K562 (cell line): ENCODE measurements at regions not wholly inside any gene's neighbourhood (a gene's known extent, or its start where the extent isn't known, plus 50 kb on each side); places are given as distances from the start of the nearest gene placed in this dataset.

Experiments used
- ATAC-seq: fragments of 200-7000 bp; cut with Tn5 transposase; 3 replicates; pipeline ENCODE4 v1.9.1; 2020; ENCODE audit warnings: moderate library complexity
- BruUV-seq: library from RNA; stranded (reverse); fragments of 400-500 nt; replicated peaks from 2 replicates; lab custom pipeline; 2021; lab: Mats Ljungman, UMichigan
- CTCF ChIA-PET: fragments of 300-600 bp; formaldehyde crosslinking; extraction: SDS; loops from one replicate; lab custom pipeline; 2021; ENCODE audit warnings: low intra/inter-chr PET ratio; lab: Yijun Ruan, JAX
- POLR2A ChIA-PET: fragments of 300-600, 350-650 bp; sonication (Branson Sonifier 250); formaldehyde crosslinking; extraction: SDS; loops from one replicate; lab custom pipeline; 2021; ENCODE audit warnings: antibody characterized with exemption, inconsistent platforms; lab: Yijun Ruan, JAX
- DNase-seq, 4 experiments: peaks; one replicate each; pipeline versions ENCODE4 v3.0.0 to v3.0.0-alpha.2; 2011 to 2018; ENCODE audit warnings: low spot score in 3 of 4, mixed read lengths in 3 of 4; ENCODE audit errors: extremely low read depth in 1 of 4
- FAIRE-seq: peaks from 2 replicates; lab custom pipeline; 2011; peaks lifted over from hg19 to GRCh38; lab: Jason Lieb, UNC
- H2AFZ ChIP-seq: 2 replicates; pipeline ENCODE4 v1.6.0; 2011; ENCODE audit warnings: low read depth, low read length, control low read depth, inconsistent platforms
- H3K27ac ChIP-seq: fragments of 200-600 bp; 3 replicates; pipeline ENCODE4 v1.8.0; 2011; ENCODE audit warnings: low read depth, mild to moderate bottlenecking, control low read depth, inconsistent platforms, low read length, moderate library complexity, mixed read lengths; ENCODE audit errors: extremely low read depth
- H3K27me3 ChIP-seq, 2 experiments: fragments of 300-600 bp in 1 of 2; 2 replicates in 1 of 2; 3 replicates in 1 of 2; pipeline versions ENCODE4 v1.6.0 to v1.8.0; 2011; ENCODE audit warnings: inconsistent platforms in 2 of 2, low read length in 2 of 2, mild to moderate bottlenecking in 1 of 2, mixed read lengths in 1 of 2, moderate library complexity in 1 of 2; ENCODE audit not compliant: control insufficient read depth in 2 of 2, insufficient read depth in 2 of 2
- H3K36me3 ChIP-seq: fragments of 300-600 bp; 3 replicates; pipeline ENCODE4 v1.8.0; 2011; ENCODE audit warnings: mild to moderate bottlenecking, low read length, inconsistent platforms; ENCODE audit not compliant: control insufficient read depth, insufficient read depth
- H3K4me1 ChIP-seq, 2 experiments: fragments of 200-600 bp in 1 of 2; replicated peaks in 1 of 2; 2 replicates in 1 of 2; 3 replicates in 1 of 2; pipeline versions ENCODE4 v1.5.1 to v1.8.0; 2011; ENCODE audit warnings: inconsistent platforms in 2 of 2, low read length in 2 of 2, mild to moderate bottlenecking in 1 of 2, mixed read lengths in 1 of 2, moderate library complexity in 1 of 2; ENCODE audit not compliant: control insufficient read depth in 2 of 2, insufficient read depth in 2 of 2
- H3K4me2 ChIP-seq: 2 replicates; pipeline ENCODE4 v1.6.1; 2011; ENCODE audit warnings: low read length, control low read depth, inconsistent platforms, mixed read lengths; ENCODE audit not compliant: insufficient read depth
- H3K4me3 ChIP-seq: fragments of 200-600 bp; sonication (generic), shearing (Covaris generic); 2 replicates; pipeline ENCODE4 v1.5.1; 2016; ENCODE audit warnings: control low read depth, inconsistent platforms
- H3K79me2 ChIP-seq: fragments of 200-600 bp; 3 replicates; pipeline ENCODE4 v1.8.0; 2011; ENCODE audit warnings: low read length, inconsistent platforms; ENCODE audit not compliant: control insufficient read depth, insufficient read depth
- H3K9ac ChIP-seq, 2 experiments: 2 replicates each; pipeline versions ENCODE4 v1.6.0 to v1.6.1; 2011; ENCODE audit warnings: low read depth in 2 of 2, low read length in 2 of 2, control low read depth in 1 of 2, inconsistent platforms in 1 of 2, mild to moderate bottlenecking in 1 of 2, mixed read lengths in 1 of 2; ENCODE audit not compliant: insufficient read depth in 1 of 2
- H3K9me1 ChIP-seq: one replicate; pipeline ENCODE4 v1.6.0; 2011; ENCODE audit warnings: inconsistent platforms, mild to moderate bottlenecking, low read length, moderate library complexity; ENCODE audit not compliant: control insufficient read depth, insufficient read depth
- H3K9me3 ChIP-seq: replicated peaks from 2 replicates; pipeline ENCODE4 v1.5.1; 2011; ENCODE audit warnings: low read depth, low read length, inconsistent platforms; ENCODE audit not compliant: control insufficient read depth, insufficient read depth
- H4K20me1 ChIP-seq: replicated peaks from 2 replicates; pipeline ENCODE4 v1.6.1; 2011; ENCODE audit warnings: low read length, inconsistent platforms, mixed read lengths; ENCODE audit not compliant: control insufficient read depth, insufficient read depth
- BDP1 ChIP-seq: IDR thresholded peaks from 3 replicates; pipeline ENCODE4 v1.6.1; 2011; ENCODE audit not compliant: insufficient read length, insufficient read depth
- NCOA1 ChIP-seq: fragments of 450-650 bp; IDR thresholded peaks from 2 replicates; pipeline ENCODE4 v1.6.1; 2016; ENCODE audit warnings: low read depth
- ZNF655 ChIP-seq: fragments of 250-450 bp; sonication (Bioruptor Pico); IDR thresholded peaks from 2 replicates; pipeline ENCODE4 v1.5.0; 2021
- WGBS: fragments of 100-300 bp; shearing (Covaris generic); methylation state at CpG from one replicate; pipeline ENCODE4 v1.1.6; 2016; ENCODE audit warnings: low coverage, mixed read lengths; ENCODE audit not compliant: insufficient coverage; ENCODE audit errors: missing lambda C conversion rate; 5-methylcytosine and 5-hydroxymethylcytosine counted together
- in situ Hi-C: fragments of 300-500 bp; cut with MboI; formaldehyde crosslinking; loops from 4 replicates; pipeline ENCODE4 v1.15.0; 2018; ENCODE audit warnings: inconsistent platforms, mixed read lengths
- intact Hi-C: fragments of 100-400 bp; cut with micrococcal nuclease; formaldehyde crosslinking; loops from 2 replicates; pipeline ENCODE4 v1.14.2; 2022
- TF ChIP-seq, protein P1 (sequence below): IDR thresholded peaks from 3 replicates; pipeline ENCODE4 v1.6.1; 2011; ENCODE audit warnings: borderline replicate concordance, mild to moderate bottlenecking, moderate library complexity; ENCODE audit not compliant: insufficient read length; ENCODE audit errors: extremely low read depth

GRCh38 chr5:2256691-2257280 lies 374.1 kb upstream of the IRX4 start (continued):
- TF ChIP-seq, protein P1, sequence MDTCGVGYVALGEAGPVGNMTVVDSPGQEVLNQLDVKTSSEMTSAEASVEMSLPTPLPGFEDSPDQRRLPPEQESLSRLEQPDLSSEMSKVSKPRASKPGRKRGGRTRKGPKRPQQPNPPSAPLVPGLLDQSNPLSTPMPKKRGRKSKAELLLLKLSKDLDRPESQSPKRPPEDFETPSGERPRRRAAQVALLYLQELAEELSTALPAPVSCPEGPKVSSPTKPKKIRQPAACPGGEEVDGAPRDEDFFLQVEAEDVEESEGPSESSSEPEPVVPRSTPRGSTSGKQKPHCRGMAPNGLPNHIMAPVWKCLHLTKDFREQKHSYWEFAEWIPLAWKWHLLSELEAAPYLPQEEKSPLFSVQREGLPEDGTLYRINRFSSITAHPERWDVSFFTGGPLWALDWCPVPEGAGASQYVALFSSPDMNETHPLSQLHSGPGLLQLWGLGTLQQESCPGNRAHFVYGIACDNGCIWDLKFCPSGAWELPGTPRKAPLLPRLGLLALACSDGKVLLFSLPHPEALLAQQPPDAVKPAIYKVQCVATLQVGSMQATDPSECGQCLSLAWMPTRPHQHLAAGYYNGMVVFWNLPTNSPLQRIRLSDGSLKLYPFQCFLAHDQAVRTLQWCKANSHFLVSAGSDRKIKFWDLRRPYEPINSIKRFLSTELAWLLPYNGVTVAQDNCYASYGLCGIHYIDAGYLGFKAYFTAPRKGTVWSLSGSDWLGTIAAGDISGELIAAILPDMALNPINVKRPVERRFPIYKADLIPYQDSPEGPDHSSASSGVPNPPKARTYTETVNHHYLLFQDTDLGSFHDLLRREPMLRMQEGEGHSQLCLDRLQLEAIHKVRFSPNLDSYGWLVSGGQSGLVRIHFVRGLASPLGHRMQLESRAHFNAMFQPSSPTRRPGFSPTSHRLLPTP, result no peak
- no peak for TF ChIP-seq BDP1

- Histone ChIP-seq H3K4me2 (no peak overlapping the region), H3K27ac (no peak overlapping the region; the same call in 2 of the 3 replicates), H2AFZ (no peak overlapping the region), H3K9ac (no peak overlapping the region), H3K36me3 (no peaks in the 10 kb centered on the region), H3K4me1 (no peaks in the 10 kb centered on the region), H4K20me1 (peaks cover 5% of the 10 kb centered on the region), H3K9me1 (no peaks in the 10 kb centered on the region), H3K4me3 (no peak overlapping the region), H3K9me3 (no peaks in the 10 kb centered on the region), H3K27me3 (peaks cover 3 to 62% of the 10 kb centered on the region in 2 experiments; a peak in 4 of 5 replicates), H3K79me2 (no peaks in the 10 kb centered on the region)
- CTCF ChIA-PET, result no interaction called here
- BruUV-seq, result no TSS peak
- POLR2A ChIA-PET, result no interaction called here
- TF ChIP-seq NCOA1 (no peak), ZNF655 (CRISPR knock-in tag) (no peak)
- FAIRE-seq (peak; percentile 26), ATAC-seq (no peak), DNase-seq (no peak)
- WGBS, result 4% methylated on average over 14 of the region's 14 CpGs
- in situ Hi-C loops, result no loop called here
- intact Hi-C loops, result no loop called here
Observed at GRCh38 chr5:2255915-2256690, 373.4 kb upstream of the IRX4 start.
